Brain pericyte (primary cell): ENCODE measurements at regions not wholly inside any gene's neighbourhood (a gene's known extent, or its start where the extent isn't known, plus 50 kb on each side); places are given as distances from the start of the nearest gene placed in this dataset.

ENCODE experiments used
- DNase-seq: peaks from one replicate; pipeline ENCODE4 v3.0.0-alpha.2; 2012; ENCODE audit warnings: low read depth, low spot score

- no peak for DNase-seq
Observed at GRCh38 chr4:4640692-4641091, 98.8 kb upstream of the STX18 start.

- no peak for DNase-seq
Observed at GRCh38 chr4:4639370-4639769, 97.5 kb upstream of the STX18 start.

GRCh38 chr4:4637710-4638109 is 95.9 kb upstream of the STX18 start:
- no peak for DNase-seq

GRCh38 chr4:4633431-4633830 is 91.6 kb upstream of the STX18 start:
- DNase-seq: no peak

- no peak for DNase-seq
Observed at GRCh38 chr4:4631150-4631549, 89.3 kb upstream of the STX18 start.

GRCh38 chr4:4627906-4628305 is 86.1 kb upstream of the STX18 start:
- DNase-seq: no peak

- DNase-seq: no peak
Observed at GRCh38 chr4:4627111-4627510, 85.3 kb upstream of the STX18 start.

GRCh38 chr4:4625488-4625887 is 83.6 kb upstream of the STX18 start:
- no peak for DNase-seq

- DNase-seq: no peak
Observed at GRCh38 chr4:4624276-4624897, 82.5 kb upstream of the STX18 start.

- no peak for DNase-seq
Observed at GRCh38 chr4:4619821-4620220, 78.0 kb upstream of the STX18 start.

- peak; percentile 25 for DNase-seq
Observed at GRCh38 chr4:4618847-4619246, 77.0 kb upstream of the STX18 start.

GRCh38 chr4:4614925-4615678 is 73.3 kb upstream of the STX18 start:
- no peak for DNase-seq

GRCh38 chr4:4613641-4614286 is 71.9 kb upstream of the STX18 start:
- no peak for DNase-seq

- DNase-seq: no peak
Observed at GRCh38 chr4:4613126-4613465, 71.2 kb upstream of the STX18 start.

- no peak for DNase-seq
Observed at GRCh38 chr4:4610672-4611071, 68.8 kb upstream of the STX18 start.

GRCh38 chr4:4609622-4610334 is 67.9 kb upstream of the STX18 start:
- no peak for DNase-seq

GRCh38 chr4:4608214-4608537 is 66.3 kb upstream of the STX18 start:
- no peak for DNase-seq

GRCh38 chr4:4607336-4608213 is 65.7 kb upstream of the STX18 start:
- no peak for DNase-seq

GRCh38 chr4:4606321-4606720 is 64.5 kb upstream of the STX18 start:
- DNase-seq: no peak

GRCh38 chr4:4605849-4606248 is 64.0 kb upstream of the STX18 start:
- no peak for DNase-seq

- DNase-seq: no peak
Observed at GRCh38 chr4:4603592-4603991, 61.7 kb upstream of the STX18 start.

- DNase-seq: no peak
Observed at GRCh38 chr4:4603067-4603466, 61.2 kb upstream of the STX18 start.
